ENCODE measurements at regions not wholly inside any gene's neighbourhood (a gene's known extent, or its start where the extent isn't known, plus 50 kb on each side); places are given as distances from the start of the nearest gene placed in this dataset.

DNA sequence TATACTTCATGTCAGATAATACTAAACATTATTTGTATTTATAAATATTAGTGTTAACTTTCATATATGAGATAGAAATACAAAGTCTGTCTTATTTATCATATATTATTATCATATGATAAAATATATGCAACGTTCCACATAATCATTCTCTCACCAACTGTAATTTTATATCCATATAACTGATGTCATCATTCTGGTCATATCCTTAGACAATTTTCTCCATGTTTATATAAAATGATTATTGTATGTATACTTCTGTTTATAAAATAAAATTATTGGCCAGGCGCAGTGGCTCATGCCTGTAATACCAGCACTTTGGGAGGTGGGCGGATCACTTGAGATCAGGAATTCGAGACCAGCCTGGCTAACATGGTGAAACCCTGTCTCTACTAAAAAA lies 2007.1 kb downstream of the EFNA5 start:
- Histone ChIP-seq H3K4me1 (no peaks in the 10 kb centered on the region), H3K4me3 (no peak overlapping the region), H3K27me3 (no peaks in the 10 kb centered on the region), H3K27ac (no peak overlapping the region), H3K36me3 (no peaks in the 10 kb centered on the region), H3K9me3 (no peaks in the 10 kb centered on the region)
- TF ChIP-seq, protein P1, sequence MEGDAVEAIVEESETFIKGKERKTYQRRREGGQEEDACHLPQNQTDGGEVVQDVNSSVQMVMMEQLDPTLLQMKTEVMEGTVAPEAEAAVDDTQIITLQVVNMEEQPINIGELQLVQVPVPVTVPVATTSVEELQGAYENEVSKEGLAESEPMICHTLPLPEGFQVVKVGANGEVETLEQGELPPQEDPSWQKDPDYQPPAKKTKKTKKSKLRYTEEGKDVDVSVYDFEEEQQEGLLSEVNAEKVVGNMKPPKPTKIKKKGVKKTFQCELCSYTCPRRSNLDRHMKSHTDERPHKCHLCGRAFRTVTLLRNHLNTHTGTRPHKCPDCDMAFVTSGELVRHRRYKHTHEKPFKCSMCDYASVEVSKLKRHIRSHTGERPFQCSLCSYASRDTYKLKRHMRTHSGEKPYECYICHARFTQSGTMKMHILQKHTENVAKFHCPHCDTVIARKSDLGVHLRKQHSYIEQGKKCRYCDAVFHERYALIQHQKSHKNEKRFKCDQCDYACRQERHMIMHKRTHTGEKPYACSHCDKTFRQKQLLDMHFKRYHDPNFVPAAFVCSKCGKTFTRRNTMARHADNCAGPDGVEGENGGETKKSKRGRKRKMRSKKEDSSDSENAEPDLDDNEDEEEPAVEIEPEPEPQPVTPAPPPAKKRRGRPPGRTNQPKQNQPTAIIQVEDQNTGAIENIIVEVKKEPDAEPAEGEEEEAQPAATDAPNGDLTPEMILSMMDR (IDR thresholded peaks at IDR 0.05), result no peak
- intact Hi-C loops (cut with DNase I), result no loop called here
- ATAC-seq (no peak), DNase-seq (no peak)

DNA sequence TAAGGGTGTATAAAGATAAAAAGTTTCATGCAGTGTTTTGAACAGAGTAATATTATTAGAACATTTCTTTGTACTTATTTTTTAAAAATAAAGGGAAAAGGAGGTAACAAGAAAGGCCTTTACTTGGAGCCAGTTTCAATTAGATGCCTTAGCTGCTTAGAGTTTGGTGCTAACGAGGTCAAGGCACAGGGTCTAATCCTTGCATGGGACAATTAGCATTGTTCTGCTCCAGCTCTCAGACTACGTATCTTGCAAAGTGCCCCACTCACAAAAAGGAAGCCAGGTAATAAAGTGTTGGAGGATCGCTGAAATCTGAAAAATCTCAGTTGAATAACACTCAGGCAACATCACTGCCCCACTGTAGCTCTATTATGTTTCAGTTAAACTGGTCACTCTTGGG lies 2011.3 kb downstream of the EFNA5 start:
- Histone ChIP-seq H3K36me3 (no peaks in the 10 kb centered on the region), H3K4me1 (no peaks in the 10 kb centered on the region), H3K27ac (no peak overlapping the region), H3K4me3 (no peak overlapping the region), H3K9me3 (no peaks in the 10 kb centered on the region), H3K27me3 (no peaks in the 10 kb centered on the region)
- DNase-seq (no peak), ATAC-seq (no peak)
- intact Hi-C loops (cut with DNase I), result no loop called here
- TF ChIP-seq, protein P1 (IDR thresholded peaks at IDR 0.05), result no peak

DNA sequence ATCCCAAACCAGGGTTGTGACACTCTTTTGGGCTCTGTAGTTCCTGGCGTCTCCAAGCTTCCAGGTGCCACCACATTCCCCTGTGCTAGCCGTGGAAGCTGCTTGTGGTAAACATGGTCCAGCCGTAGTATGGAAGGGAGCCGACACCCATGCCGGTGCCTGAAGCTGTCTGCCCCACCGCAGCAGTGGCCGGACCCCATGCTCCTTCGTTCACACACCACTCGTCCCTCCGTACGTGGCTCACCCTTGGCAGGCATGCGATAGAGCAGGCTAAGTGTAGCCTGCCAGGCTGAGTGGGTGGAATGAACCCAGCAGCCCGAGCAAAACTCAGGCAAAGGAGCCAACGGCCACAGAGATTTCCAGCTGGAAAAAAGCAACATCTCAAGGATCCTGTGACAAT lies 2030.4 kb downstream of the EFNA5 start:
- H3K36me3 ChIP-seq, result no peaks in the 10 kb centered on the region
- TF ChIP-seq, protein P1 (IDR thresholded peaks at IDR 0.05), result no peak
- intact Hi-C loops (cut with DNase I), result no loop called here

DNA sequence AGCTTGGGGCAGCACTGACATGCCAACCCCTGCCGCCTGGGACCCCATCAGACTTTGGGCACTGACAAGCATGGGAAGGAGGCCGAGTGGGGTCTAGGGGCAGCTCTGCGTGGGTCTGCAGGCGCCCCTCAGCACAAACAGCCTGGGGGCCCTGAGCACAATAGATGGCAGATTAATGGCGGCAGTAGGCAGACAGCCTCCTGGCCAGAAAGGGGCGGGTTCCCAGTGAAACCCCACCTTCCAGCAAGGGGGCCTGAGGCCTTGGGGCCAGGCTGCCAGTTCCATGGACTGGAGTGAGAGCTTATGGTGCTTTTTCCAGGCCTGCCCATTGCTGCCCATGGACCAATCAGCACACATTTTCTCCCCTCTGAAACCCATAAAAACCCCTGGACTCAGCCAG lies 2031.2 kb downstream of the EFNA5 start:
- DNase-seq (no peak), ATAC-seq (peak; percentile 39)
- intact Hi-C loops (cut with DNase I), result no loop called here
- TF ChIP-seq, protein P1 (IDR thresholded peaks at IDR 0.05), result no peak
- Histone ChIP-seq H3K4me1 (no peaks in the 10 kb centered on the region), H3K4me3 (no peak overlapping the region), H3K27me3 (no peaks in the 10 kb centered on the region), H3K27ac (no peak overlapping the region), H3K9me3 (no peaks in the 10 kb centered on the region), H3K36me3 (no peaks in the 10 kb centered on the region)

More for the DNA sequence above, 2030.4 kb downstream of the EFNA5 start:
- DNase-seq (peak; percentile 62), ATAC-seq (no peak)
- H3K4me1 ChIP-seq, result no peaks in the 10 kb centered on the region
- H3K9me3 ChIP-seq, result no peaks in the 10 kb centered on the region
- H3K4me3 ChIP-seq, result no peak overlapping the region
- no peaks in the 10 kb centered on the region for H3K27me3 ChIP-seq
- no peak overlapping the region for H3K27ac ChIP-seq

DNA sequence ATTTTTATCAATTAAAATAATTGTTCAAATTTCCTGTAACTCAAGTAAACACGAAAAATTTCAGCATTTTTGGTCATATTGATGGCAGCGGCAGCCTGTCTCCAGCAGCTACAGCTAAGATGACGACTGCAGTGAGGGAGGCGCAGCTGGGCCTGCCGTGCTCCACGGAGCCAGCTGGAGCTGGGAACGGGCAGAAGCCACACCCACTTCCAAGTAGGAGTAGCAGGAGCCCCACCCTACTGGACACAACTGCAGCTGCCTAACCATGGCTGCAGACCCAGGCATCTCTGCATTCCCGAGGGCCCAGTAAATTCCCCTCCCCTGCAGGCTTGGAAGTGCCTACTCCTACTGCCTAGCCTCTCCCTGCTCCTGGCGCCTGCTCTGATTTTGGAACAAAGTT lies 2031.7 kb downstream of the EFNA5 start:
- Histone ChIP-seq H3K4me1 (no peaks in the 10 kb centered on the region), H3K27ac (no peak overlapping the region), H3K9me3 (no peaks in the 10 kb centered on the region), H3K4me3 (no peak overlapping the region), H3K36me3 (no peaks in the 10 kb centered on the region), H3K27me3 (no peaks in the 10 kb centered on the region)
- intact Hi-C loops (cut with DNase I), result no loop called here
- TF ChIP-seq, protein P1 (IDR thresholded peaks at IDR 0.05), result no peak
- ATAC-seq, result no peak
- no peak for DNase-seq

DNA sequence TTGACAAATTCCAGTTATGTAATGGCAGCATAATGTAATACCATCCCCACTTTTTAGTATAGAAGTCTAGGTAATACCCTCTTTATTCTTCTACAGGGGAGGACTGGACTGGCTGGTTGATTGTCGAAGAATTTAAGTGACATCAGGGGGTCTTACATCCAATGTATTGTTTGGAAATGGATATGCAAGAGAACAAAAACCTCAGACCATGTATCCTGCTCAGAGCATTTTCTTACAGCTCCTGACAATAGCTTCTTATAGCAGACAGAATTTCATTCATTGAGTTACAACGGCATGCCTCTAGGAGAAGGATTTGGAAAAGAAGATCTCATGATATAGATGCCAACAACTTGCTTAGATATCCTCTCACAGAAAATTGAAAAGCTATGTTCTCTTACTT lies 2032.3 kb downstream of the EFNA5 start:
- H3K27me3 ChIP-seq, result no peaks in the 10 kb centered on the region
- no peak overlapping the region for H3K27ac ChIP-seq
- no peak overlapping the region for H3K4me3 ChIP-seq
- H3K4me1 ChIP-seq, result no peaks in the 10 kb centered on the region
- no peaks in the 10 kb centered on the region for H3K36me3 ChIP-seq
- no peaks in the 10 kb centered on the region for H3K9me3 ChIP-seq
- DNase-seq (no peak), ATAC-seq (no peak)
- TF ChIP-seq, protein P1 (IDR thresholded peaks at IDR 0.05), result no peak
- intact Hi-C loops (cut with DNase I), result no loop called here
